HepG2 (cell line): ENCODE measurements at regions not wholly inside any gene's neighbourhood (a gene's known extent, or its start where the extent isn't known, plus 50 kb on each side); places are given as distances from the start of the nearest gene placed in this dataset.

ENCODE experiments used
- BCL3 ChIP-seq: sonication (generic); formaldehyde crosslinking; IDR thresholded peaks from 2 replicates; pipeline ENCODE4 v1.5.1; 2020; ENCODE audit warnings: mild to moderate bottlenecking, missing genetic modification reagents, moderate library complexity
- CCAR2 ChIP-seq: fragments of 200-400 bp; formaldehyde crosslinking; optimal IDR thresholded peaks from 2 replicates; pipeline ENCODE3; 2018; ENCODE audit warnings: low read depth, mild to moderate bottlenecking, low read length, moderate library complexity
- CEBPZ ChIP-seq: IDR thresholded peaks from 2 replicates; pipeline ENCODE4 v1.6.1; 2012; ENCODE audit warnings: low read length, improper control_type of control experiment
- CTCF ChIP-seq: sonication (generic); formaldehyde crosslinking; IDR thresholded peaks from 2 replicates; pipeline ENCODE4 v1.5.0; 2020; ENCODE audit warnings: mild to moderate bottlenecking, missing genetic modification reagents, moderate library complexity
- HCFC1 ChIP-seq: fragments of 150-350 bp; IDR thresholded peaks from 2 replicates; pipeline ENCODE4 v1.6.1; 2014; ENCODE audit warnings: low read depth, low read length
- HIC2 ChIP-seq: sonication (generic); formaldehyde crosslinking; IDR thresholded peaks from 2 replicates; pipeline ENCODE4 v1.9.0; 2022; ENCODE audit warnings: low read depth, missing genetic modification reagents
- TAF1 ChIP-seq: sonication (generic); formaldehyde crosslinking; IDR thresholded peaks from 2 replicates; pipeline ENCODE4 v1.4.0; 2020; ENCODE audit warnings: missing genetic modification reagents
- ZNF12 ChIP-seq: sonication (generic); formaldehyde crosslinking; IDR thresholded peaks from 2 replicates; pipeline ENCODE4 v1.5.0; 2020; ENCODE audit warnings: missing genetic modification reagents
- ZNF782 ChIP-seq: sonication (generic); formaldehyde crosslinking; IDR thresholded peaks from 2 replicates; pipeline ENCODE4 v1.4.0; 2020; ENCODE audit warnings: missing genetic modification reagents, mild to moderate bottlenecking, borderline replicate concordance

- TF ChIP-seq TAF1 (CRISPR knock-in tag) (no peak), ZNF782 (no peak), HCFC1 (no peak), CTCF (no peak), CCAR2 (no peak), CEBPZ (no peak), ZNF12 (CRISPR knock-in tag) (no peak), HIC2 (CRISPR knock-in tag) (no peak), BCL3 (CRISPR knock-in tag) (no peak)
Observed at GRCh38 chr5:89946916-89947315, 462.6 kb downstream of the CETN3 start.
